ENCODE measurements at regions not wholly inside any gene's neighbourhood (a gene's known extent, or its start where the extent isn't known, plus 50 kb on each side); places are given as distances from the start of the nearest gene placed in this dataset.

- no peak overlapping the region for H3K4me3 ChIP-seq (ENCODE audit: low read depth, low read length)
- no peak for DNase-seq (ENCODE audit: low read depth)
- TF ChIP-seq MAX (IDR thresholded peaks at IDR 0.05; ENCODE audit: low read depth, low read length): no peak
- TF ChIP-seq, protein P1, sequence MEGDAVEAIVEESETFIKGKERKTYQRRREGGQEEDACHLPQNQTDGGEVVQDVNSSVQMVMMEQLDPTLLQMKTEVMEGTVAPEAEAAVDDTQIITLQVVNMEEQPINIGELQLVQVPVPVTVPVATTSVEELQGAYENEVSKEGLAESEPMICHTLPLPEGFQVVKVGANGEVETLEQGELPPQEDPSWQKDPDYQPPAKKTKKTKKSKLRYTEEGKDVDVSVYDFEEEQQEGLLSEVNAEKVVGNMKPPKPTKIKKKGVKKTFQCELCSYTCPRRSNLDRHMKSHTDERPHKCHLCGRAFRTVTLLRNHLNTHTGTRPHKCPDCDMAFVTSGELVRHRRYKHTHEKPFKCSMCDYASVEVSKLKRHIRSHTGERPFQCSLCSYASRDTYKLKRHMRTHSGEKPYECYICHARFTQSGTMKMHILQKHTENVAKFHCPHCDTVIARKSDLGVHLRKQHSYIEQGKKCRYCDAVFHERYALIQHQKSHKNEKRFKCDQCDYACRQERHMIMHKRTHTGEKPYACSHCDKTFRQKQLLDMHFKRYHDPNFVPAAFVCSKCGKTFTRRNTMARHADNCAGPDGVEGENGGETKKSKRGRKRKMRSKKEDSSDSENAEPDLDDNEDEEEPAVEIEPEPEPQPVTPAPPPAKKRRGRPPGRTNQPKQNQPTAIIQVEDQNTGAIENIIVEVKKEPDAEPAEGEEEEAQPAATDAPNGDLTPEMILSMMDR (IDR thresholded peaks at IDR 0.05; ENCODE audit: low read depth, low read length): no peak
- no peak for TF ChIP-seq POLR2A (IDR thresholded peaks at IDR 0.05; ENCODE audit: extremely low read depth, insufficient read length)
- TF ChIP-seq MYC (IDR thresholded peaks at IDR 0.05; ENCODE audit: low read depth, low read length): no peak
Observed at GRCh38 chr16:86444661-86445060, 65.7 kb upstream of the FOXF1 start.

GRCh38 chr16:86446279-86446678 is 64.0 kb upstream of the FOXF1 start:
- H3K4me3 ChIP-seq (ENCODE audit: low read depth, low read length): no peak overlapping the region
- TF ChIP-seq MAX (IDR thresholded peaks at IDR 0.05; ENCODE audit: low read depth, low read length) (no peak), MYC (IDR thresholded peaks at IDR 0.05; ENCODE audit: low read depth, low read length) (no peak), POLR2A (IDR thresholded peaks at IDR 0.05; ENCODE audit: extremely low read depth, insufficient read length) (no peak)
- TF ChIP-seq, protein P1 (IDR thresholded peaks at IDR 0.05; ENCODE audit: low read depth, low read length): no peak
- no peak for DNase-seq (ENCODE audit: low read depth)

GRCh38 chr16:86447228-86447627 is 63.1 kb upstream of the FOXF1 start:
- TF ChIP-seq MYC (IDR thresholded peaks at IDR 0.05; ENCODE audit: low read depth, low read length) (no peak), MAX (IDR thresholded peaks at IDR 0.05; ENCODE audit: low read depth, low read length) (no peak), POLR2A (IDR thresholded peaks at IDR 0.05; ENCODE audit: extremely low read depth, insufficient read length) (no peak)
- TF ChIP-seq, protein P1 (IDR thresholded peaks at IDR 0.05; ENCODE audit: low read depth, low read length): no peak
- DNase-seq (ENCODE audit: low read depth): no peak
- no peak overlapping the region for H3K4me3 ChIP-seq (ENCODE audit: low read depth, low read length)

GRCh38 chr16:86448306-86448890 is 61.9 kb upstream of the FOXF1 start:
- H3K4me3 ChIP-seq (ENCODE audit: low read depth, low read length): no peak overlapping the region
- TF ChIP-seq MAX (IDR thresholded peaks at IDR 0.05; ENCODE audit: low read depth, low read length) (no peak), POLR2A (IDR thresholded peaks at IDR 0.05; ENCODE audit: extremely low read depth, insufficient read length) (no peak), MYC (IDR thresholded peaks at IDR 0.05; ENCODE audit: low read depth, low read length) (no peak)
- TF ChIP-seq, protein P1 (IDR thresholded peaks at IDR 0.05; ENCODE audit: low read depth, low read length): no peak
- DNase-seq (ENCODE audit: low read depth): peak; percentile 44

- no peak overlapping the region for H3K4me3 ChIP-seq (ENCODE audit: low read depth, low read length)
- peak; percentile 17 for DNase-seq (ENCODE audit: low read depth)
- TF ChIP-seq, protein P1 (IDR thresholded peaks at IDR 0.05; ENCODE audit: low read depth, low read length): no peak
- no peak for TF ChIP-seq POLR2A (IDR thresholded peaks at IDR 0.05; ENCODE audit: extremely low read depth, insufficient read length)
- TF ChIP-seq MAX (IDR thresholded peaks at IDR 0.05; ENCODE audit: low read depth, low read length): no peak
- TF ChIP-seq MYC (IDR thresholded peaks at IDR 0.05; ENCODE audit: low read depth, low read length): no peak
Observed at GRCh38 chr16:86449446-86450095, 60.8 kb upstream of the FOXF1 start.
